GM10248 (cell line): ENCODE measurements at regions not wholly inside any gene's neighbourhood (a gene's known extent, or its start where the extent isn't known, plus 50 kb on each side); places are given as distances from the start of the nearest gene placed in this dataset.

Experiments used
- CTCF ChIA-PET: fragments of 300-600 bp; sonication (Branson Sonifier 250); formaldehyde crosslinking; extraction: SDS; loops from one replicate; lab custom pipeline; 2021; ENCODE audit warnings: antibody characterized with exemption; lab: Yijun Ruan, JAX
- POLR2A ChIA-PET: fragments of 350-650 bp; sonication (Branson Sonifier 250); formaldehyde crosslinking; extraction: SDS; loops from one replicate; lab custom pipeline; 2020; ENCODE audit warnings: antibody characterized with exemption; lab: Yijun Ruan, JAX
- DNase-seq: peaks from one replicate; pipeline ENCODE4 v3.0.0; 2012; ENCODE audit errors: extremely low spot score
- CTCF ChIP-seq: IDR thresholded peaks from 2 replicates; pipeline ENCODE4 v1.5.1; 2012; ENCODE audit warnings: mild to moderate bottlenecking, low read depth; ENCODE audit errors: extremely low read depth, missing control alignments, control extremely low read depth

- ChIA-PET POLR2A (interaction anchor here (0.5 kb wide), 1 partner anchor 805 kb away, joined by 4 read pairs; no protein-coding TSS in a partner anchor), CTCF (interaction anchor here (0.7 to 9.7 kb wide), 47 partner anchors 12 to 493 kb away, joined by 3 to 390 read pairs (median 6); partner anchors contain the start of genes IGLL5, RAB36 and RSPH14)
- DNase-seq: no peak
- peak; percentile 84 for TF ChIP-seq CTCF
Observed at GRCh38 chr22:22954656-22955055, 67.0 kb downstream of the IGLL5 start.

- CTCF ChIA-PET: interaction anchor here (0.7 to 9.7 kb wide), 50 partner anchors 11 to 493 kb away, joined by 3 to 390 read pairs (median 6); partner anchors contain the start of genes IGLL5, RAB36 and RSPH14
Observed at GRCh38 chr22:22955276-22955798, 67.7 kb downstream of the IGLL5 start.

GRCh38 chr22:22955866-22956535 lies 68.4 kb downstream of the IGLL5 start:
- DNase-seq: peak; percentile 65
- CTCF ChIA-PET: interaction anchor here (1.1 to 9.7 kb wide), 55 partner anchors 11 to 367 kb away, joined by 3 to 390 read pairs (median 6); partner anchors contain the start of genes IGLL5 and RSPH14
- peak; percentile 85 for TF ChIP-seq CTCF
- POLR2A ChIA-PET: no interaction called here

More at GRCh38 chr22:22955276-22955798, 67.7 kb downstream of the IGLL5 start:
- DNase-seq: no peak
- no peak for TF ChIP-seq CTCF
- POLR2A ChIA-PET: interaction anchor here (0.5 kb wide), 1 partner anchor 804 kb away, joined by 4 read pairs; no protein-coding TSS in a partner anchor

GRCh38 chr22:22957090-22957489 lies 69.5 kb downstream of the IGLL5 start:
- ChIA-PET CTCF (interaction anchor here (0.6 to 9.7 kb wide), 38 partner anchors 9 to 366 kb away, joined by 3 to 390 read pairs (median 6); partner anchors contain the start of genes IGLL5 and RSPH14), POLR2A (no interaction called here)
- TF ChIP-seq CTCF: no peak
- no peak for DNase-seq

GRCh38 chr22:22958621-22959020 lies 71.0 kb downstream of the IGLL5 start:
- no peak for TF ChIP-seq CTCF
- ChIA-PET CTCF (interaction anchor here (0.8 to 9.7 kb wide), 29 partner anchors 8 to 427 kb away, joined by 3 to 390 read pairs (median 6); partner anchors contain the start of genes IGLL5 and RSPH14), POLR2A (no interaction called here)
- DNase-seq: no peak

- peak; percentile 88 for TF ChIP-seq CTCF
- POLR2A ChIA-PET: no interaction called here
- CTCF ChIA-PET: interaction anchor here (0.6 to 9.7 kb wide), 48 partner anchors 8 to 429 kb away, joined by 3 to 390 read pairs (median 4); partner anchors contain the start of genes IGLL5 and RSPH14
- peak; percentile 63 for DNase-seq
Observed at GRCh38 chr22:22959147-22959827, 71.7 kb downstream of the IGLL5 start.
